Fibroblast of skin of abdomen (primary cell): ENCODE measurements at regions not wholly inside any gene's neighbourhood (a gene's known extent, or its start where the extent isn't known, plus 50 kb on each side); places are given as distances from the start of the nearest gene placed in this dataset.

Experiments used
- DNase-seq: peaks from one replicate; pipeline ENCODE4 v3.0.0-alpha.2; 2013

- DNase-seq: no peak
Measured at GRCh38 chr5:88483964-88484672, 215.5 kb upstream of the TMEM161B start.

- peak; percentile 39 for DNase-seq
Measured at GRCh38 chr5:88480801-88481499, 212.3 kb upstream of the TMEM161B start.

GRCh38 chr5:88480245-88480644 is 211.6 kb upstream of the TMEM161B start:
- DNase-seq: no peak

GRCh38 chr5:88474574-88474973 is 205.9 kb upstream of the TMEM161B start:
- no peak for DNase-seq

- DNase-seq: no peak
Measured at GRCh38 chr5:88470745-88471144, 202.1 kb upstream of the TMEM161B start.

- no peak for DNase-seq
Measured at GRCh38 chr5:88459971-88460370, 191.3 kb upstream of the TMEM161B start.

GRCh38 chr5:88452820-88453219 is 184.2 kb upstream of the TMEM161B start:
- peak; percentile 1 for DNase-seq

GRCh38 chr5:88450239-88450638 is 181.6 kb upstream of the TMEM161B start:
- no peak for DNase-seq

- no peak for DNase-seq
Measured at GRCh38 chr5:88438006-88438405, 169.4 kb upstream of the TMEM161B start.

- DNase-seq: no peak
Measured at GRCh38 chr5:88436290-88436689, 167.6 kb upstream of the TMEM161B start.

- no peak for DNase-seq
Measured at GRCh38 chr5:88428633-88429032, 160.0 kb upstream of the TMEM161B start.

- DNase-seq: no peak
Measured at GRCh38 chr5:88426441-88426840, 157.8 kb upstream of the TMEM161B start.

- DNase-seq: no peak
Measured at GRCh38 chr5:88425124-88425523, 156.5 kb upstream of the TMEM161B start.

- no peak for DNase-seq
Measured at GRCh38 chr5:88419931-88420330, 151.3 kb upstream of the TMEM161B start.

- no peak for DNase-seq
Measured at GRCh38 chr5:88407341-88407740, 138.7 kb upstream of the TMEM161B start.

- DNase-seq: no peak
Measured at GRCh38 chr5:88405783-88406182, 137.1 kb upstream of the TMEM161B start.

GRCh38 chr5:88404405-88404804 is 135.8 kb upstream of the TMEM161B start:
- no peak for DNase-seq

GRCh38 chr5:88401686-88402085 is 133.0 kb upstream of the TMEM161B start:
- DNase-seq: no peak

GRCh38 chr5:88401228-88401627 is 132.6 kb upstream of the TMEM161B start:
- no peak for DNase-seq

GRCh38 chr5:88399561-88399960 is 130.9 kb upstream of the TMEM161B start:
- DNase-seq: no peak

GRCh38 chr5:88398316-88398715 is 129.7 kb upstream of the TMEM161B start:
- DNase-seq: no peak

- no peak for DNase-seq
Measured at GRCh38 chr5:88396751-88397281, 128.2 kb upstream of the TMEM161B start.

GRCh38 chr5:88396000-88396535 is 127.4 kb upstream of the TMEM161B start:
- DNase-seq: no peak

GRCh38 chr5:88395264-88395663 is 126.6 kb upstream of the TMEM161B start:
- no peak for DNase-seq
